Left ventricle myocardium inferior (tissue), 1 donor: ENCODE measurements at regions not wholly inside any gene's neighbourhood (a gene's known extent, or its start where the extent isn't known, plus 50 kb on each side); places are given as distances from the start of the nearest gene placed in this dataset.

Experiments used
- DNase-seq: peaks from one replicate; pipeline ENCODE4 v3.0.0-alpha.2; 2020
- H3K27ac ChIP-seq: fragments of 200-600 bp; replicated peaks from 2 replicates; pipeline ENCODE4 v1.8.0; 2021
- H3K27me3 ChIP-seq: fragments of 200-600 bp; 2 replicates; pipeline ENCODE4 v1.8.0; 2021; ENCODE audit warnings: low read depth
- H3K36me3 ChIP-seq: fragments of 200-600 bp; 2 replicates; pipeline ENCODE4 v1.8.0; 2021
- H3K4me1 ChIP-seq: fragments of 200-600 bp; 2 replicates; pipeline ENCODE4 v1.8.0; 2021
- H3K4me3 ChIP-seq: fragments of 200-600 bp; 2 replicates; pipeline ENCODE4 v1.8.0; 2021; ENCODE audit warnings: mild to moderate bottlenecking, moderate library complexity
- H3K9me3 ChIP-seq: fragments of 200-600 bp; replicated peaks from 2 replicates; pipeline ENCODE4 v1.8.0; 2021
- intact Hi-C: fragments of 100-400 bp; cut with micrococcal nuclease; formaldehyde crosslinking; loops from one replicate; pipeline ENCODE4 v1.11.0; 2022
- TF ChIP-seq, protein P1 (sequence below): fragments of 200-600 bp; IDR thresholded peaks from 2 replicates; pipeline ENCODE4 v1.8.0; 2021; ENCODE audit warnings: antibody characterized with exemption, mild to moderate bottlenecking, borderline replicate concordance
- donor health status: DM: no; HTN: yes; CAD: no; lungs with severe emphysema.

- Histone ChIP-seq H3K27me3 (no peaks in the 10 kb centered on the region), H3K9me3 (no peaks in the 10 kb centered on the region), H3K4me1 (no peaks in the 10 kb centered on the region), H3K27ac (no peak overlapping the region), H3K4me3 (no peak overlapping the region), H3K36me3 (no peaks in the 10 kb centered on the region)
- intact Hi-C loops, result no loop called here
- DNase-seq, result no peak
- TF ChIP-seq, protein P1, sequence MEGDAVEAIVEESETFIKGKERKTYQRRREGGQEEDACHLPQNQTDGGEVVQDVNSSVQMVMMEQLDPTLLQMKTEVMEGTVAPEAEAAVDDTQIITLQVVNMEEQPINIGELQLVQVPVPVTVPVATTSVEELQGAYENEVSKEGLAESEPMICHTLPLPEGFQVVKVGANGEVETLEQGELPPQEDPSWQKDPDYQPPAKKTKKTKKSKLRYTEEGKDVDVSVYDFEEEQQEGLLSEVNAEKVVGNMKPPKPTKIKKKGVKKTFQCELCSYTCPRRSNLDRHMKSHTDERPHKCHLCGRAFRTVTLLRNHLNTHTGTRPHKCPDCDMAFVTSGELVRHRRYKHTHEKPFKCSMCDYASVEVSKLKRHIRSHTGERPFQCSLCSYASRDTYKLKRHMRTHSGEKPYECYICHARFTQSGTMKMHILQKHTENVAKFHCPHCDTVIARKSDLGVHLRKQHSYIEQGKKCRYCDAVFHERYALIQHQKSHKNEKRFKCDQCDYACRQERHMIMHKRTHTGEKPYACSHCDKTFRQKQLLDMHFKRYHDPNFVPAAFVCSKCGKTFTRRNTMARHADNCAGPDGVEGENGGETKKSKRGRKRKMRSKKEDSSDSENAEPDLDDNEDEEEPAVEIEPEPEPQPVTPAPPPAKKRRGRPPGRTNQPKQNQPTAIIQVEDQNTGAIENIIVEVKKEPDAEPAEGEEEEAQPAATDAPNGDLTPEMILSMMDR, result no peak
Measured at GRCh38 chr1:59125154-59125553, 171.7 kb upstream of the FGGY start.

DNA sequence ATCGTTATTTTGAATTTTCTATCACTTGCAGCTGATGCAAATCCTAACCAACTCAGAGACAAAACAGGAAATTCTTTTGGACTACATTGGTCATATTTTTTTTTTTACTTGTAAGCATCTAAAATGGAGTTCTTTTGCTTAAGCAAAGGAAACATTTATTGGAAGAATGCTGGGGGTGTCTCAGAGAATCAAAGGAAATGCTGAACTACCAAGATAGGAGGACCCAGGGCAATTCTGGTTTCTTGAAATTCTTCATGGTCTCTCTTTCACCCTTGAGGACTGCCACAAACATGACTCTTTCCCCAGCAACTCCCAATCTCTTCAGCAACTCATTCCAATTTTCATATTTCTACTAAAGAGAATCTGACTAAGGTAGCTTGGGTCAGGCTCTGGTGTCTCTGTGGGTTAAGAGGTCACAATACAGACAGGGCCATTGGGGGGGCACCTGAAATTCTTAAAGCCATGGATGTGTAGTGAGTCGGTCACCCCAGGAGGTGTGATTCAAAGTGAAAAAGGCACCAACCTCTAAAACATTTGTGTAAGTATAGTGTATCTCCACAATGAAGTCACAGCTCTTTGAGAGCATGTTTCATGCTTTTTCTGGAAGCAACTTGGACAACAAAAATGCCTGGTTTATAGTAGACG is 171.1 kb upstream of the FGGY start:
- no peak for DNase-seq
- intact Hi-C loops, result no loop called here
- TF ChIP-seq, protein P1, result no peak

DNA sequence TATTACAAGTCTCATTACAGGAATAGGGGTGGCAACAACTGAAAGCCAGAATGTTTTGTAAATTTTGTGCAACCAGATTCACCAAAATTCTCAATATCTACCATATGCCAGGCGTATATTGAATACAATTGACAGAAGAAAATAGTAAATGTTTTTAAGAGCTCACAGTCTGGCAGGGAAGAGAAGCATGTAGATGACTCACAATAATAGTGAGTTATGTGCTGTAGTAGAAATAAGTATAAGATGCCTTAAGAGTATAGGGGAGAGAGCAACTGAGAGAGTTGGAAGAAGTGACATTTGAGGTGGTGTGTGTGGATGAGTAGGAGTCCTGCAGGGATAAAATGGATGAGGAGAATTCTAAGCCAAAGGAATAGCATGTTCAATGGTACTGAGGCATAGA is 170.5 kb upstream of the FGGY start:
- Histone ChIP-seq H3K4me1 (no peaks in the 10 kb centered on the region), H3K36me3 (no peaks in the 10 kb centered on the region), H3K4me3 (no peak overlapping the region), H3K27ac (no peak overlapping the region), H3K27me3 (no peaks in the 10 kb centered on the region), H3K9me3 (no peaks in the 10 kb centered on the region)
- intact Hi-C loops, result no loop called here
- no peak for DNase-seq
- TF ChIP-seq, protein P1, result no peak

More for the DNA sequence above, 171.1 kb upstream of the FGGY start:
- no peak overlapping the region for H3K4me3 ChIP-seq
- H3K27ac ChIP-seq, result no peak overlapping the region
- no peaks in the 10 kb centered on the region for H3K9me3 ChIP-seq
- no peaks in the 10 kb centered on the region for H3K27me3 ChIP-seq
- no peaks in the 10 kb centered on the region for H3K36me3 ChIP-seq
- H3K4me1 ChIP-seq, result no peaks in the 10 kb centered on the region

GRCh38 chr1:59128239-59128736 is 168.6 kb upstream of the FGGY start:
- no peak overlapping the region for H3K4me3 ChIP-seq
- TF ChIP-seq, protein P1, result no peak
- H3K9me3 ChIP-seq, result no peaks in the 10 kb centered on the region
- intact Hi-C loops, result no loop called here
- no peak for DNase-seq
- H3K27ac ChIP-seq, result no peak overlapping the region
- H3K36me3 ChIP-seq, result no peaks in the 10 kb centered on the region
- no peaks in the 10 kb centered on the region for H3K4me1 ChIP-seq
- no peaks in the 10 kb centered on the region for H3K27me3 ChIP-seq

DNA sequence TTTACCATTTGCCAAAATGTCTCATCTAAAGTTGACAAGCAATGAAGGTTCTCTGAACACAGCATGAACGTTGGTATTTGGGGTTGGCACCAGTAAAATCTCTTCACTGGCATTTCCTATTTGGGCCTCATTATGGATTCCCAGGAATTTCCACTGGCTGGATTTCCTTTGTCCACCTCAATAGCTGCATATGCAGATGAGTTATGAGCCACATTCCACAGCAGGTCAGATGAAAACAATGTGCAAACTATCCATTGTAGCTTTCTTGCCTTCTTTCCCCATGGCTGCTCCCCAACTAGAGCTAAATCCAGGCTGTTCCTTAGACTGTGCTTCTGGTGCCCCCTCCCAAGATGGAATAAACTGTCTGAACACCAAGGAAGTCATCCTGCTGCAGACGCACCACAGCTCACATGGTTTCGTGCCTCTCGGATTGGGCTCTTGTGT is 168.1 kb upstream of the FGGY start:
- no peaks in the 10 kb centered on the region for H3K36me3 ChIP-seq
- no peaks in the 10 kb centered on the region for H3K4me1 ChIP-seq
- H3K27me3 ChIP-seq, result no peaks in the 10 kb centered on the region
- H3K4me3 ChIP-seq, result no peak overlapping the region
- DNase-seq, result no peak
- intact Hi-C loops, result no loop called here
- H3K27ac ChIP-seq, result no peak overlapping the region
- TF ChIP-seq, protein P1, result no peak
- H3K9me3 ChIP-seq, result no peaks in the 10 kb centered on the region
